IMR-90 (cell line): ENCODE measurements at regions not wholly inside any gene's neighbourhood (a gene's known extent, or its start where the extent isn't known, plus 50 kb on each side); places are given as distances from the start of the nearest gene placed in this dataset.

Experiments
- ATAC-seq: fragments of 200-7000 bp; cut with Tn5 transposase; 2 replicates; pipeline ENCODE4 v1.9.1; 2020; ENCODE audit warnings: low read depth, mild to moderate bottlenecking, moderate library complexity
- BruUV-seq: library from RNA; stranded (reverse); fragments of 400-500 nt; replicated peaks from 2 replicates; lab custom pipeline; 2021; lab: Mats Ljungman, UMichigan
- CTCF ChIA-PET: fragments of 300-600 bp; formaldehyde crosslinking; extraction: SDS; loops from one replicate; lab custom pipeline; 2021; ENCODE audit warnings: antibody characterized with exemption; lab: Yijun Ruan, JAX
- POLR2A ChIA-PET: fragments of 300-600 bp; sonication (Branson Sonifier 250); formaldehyde crosslinking; loops from one replicate; lab custom pipeline; 2022; ENCODE audit warnings: antibody characterized with exemption; ENCODE audit not compliant: unreplicated experiment; lab: Charles Lee
- DNase-seq: peaks from one replicate; pipeline ENCODE4 v3.0.0; 2013
- H2AFZ ChIP-seq: replicated peaks from 2 replicates; pipeline ENCODE3; 2013; ENCODE audit warnings: low read length, mild to moderate bottlenecking; ENCODE audit not compliant: poor library complexity
- H2AK5ac ChIP-seq: 2 replicates; pipeline ENCODE4 v1.6.1; 2013; ENCODE audit warnings: low read depth, low read length, inconsistent platforms
- H2AK9ac ChIP-seq: replicated peaks from 2 replicates; pipeline ENCODE3; 2013; ENCODE audit warnings: mild to moderate bottlenecking, low read depth, low read length, moderate library complexity; ENCODE audit not compliant: poor library complexity
- H2BK120ac ChIP-seq: 2 replicates; pipeline ENCODE4 v1.6.1; 2013; ENCODE audit warnings: low read depth, low read length, inconsistent platforms
- H2BK15ac ChIP-seq: 3 replicates; pipeline ENCODE4 v1.6.1; 2013; ENCODE audit warnings: low read depth, low read length, inconsistent platforms
- H2BK20ac ChIP-seq: 2 replicates; pipeline ENCODE4 v1.6.1; 2013; ENCODE audit warnings: low read depth, mild to moderate bottlenecking, inconsistent platforms, low read length, moderate library complexity
- H2BK5ac ChIP-seq: 2 replicates; pipeline ENCODE4 v1.6.1; 2013; ENCODE audit warnings: mild to moderate bottlenecking, low read depth, low read length, inconsistent platforms; ENCODE audit not compliant: poor library complexity, severe bottlenecking
- H3K14ac ChIP-seq: replicated peaks from 2 replicates; pipeline ENCODE4 v1.6.1; 2013; ENCODE audit warnings: low read depth, low read length, inconsistent platforms
- H3K18ac ChIP-seq: 2 replicates; pipeline ENCODE4 v1.6.1; 2013; ENCODE audit warnings: low read depth, low read length, control low read depth
- H3K23ac ChIP-seq: 2 replicates; pipeline ENCODE4 v1.6.1; 2013; ENCODE audit warnings: low read depth, low read length, inconsistent platforms
- H3K27ac ChIP-seq: 2 replicates; pipeline ENCODE4 v1.5.1; 2013; ENCODE audit warnings: mild to moderate bottlenecking, control low read depth, low read length; ENCODE audit not compliant: insufficient read depth
- H3K27me3 ChIP-seq: 2 replicates; pipeline ENCODE4 v1.6.1; 2013; ENCODE audit warnings: low read length; ENCODE audit not compliant: control insufficient read depth, insufficient read depth
- H3K36me3 ChIP-seq: 2 replicates; pipeline ENCODE4 v1.6.1; 2013; ENCODE audit warnings: low read length, mixed read lengths; ENCODE audit not compliant: control insufficient read depth, insufficient read depth
- H3K4ac ChIP-seq: 2 replicates; pipeline ENCODE4 v1.6.1; 2013; ENCODE audit warnings: low read depth, low read length, inconsistent platforms
- H3K4me1 ChIP-seq: 2 replicates; pipeline ENCODE4 v1.6.1; 2013; ENCODE audit warnings: low read length, mixed read lengths; ENCODE audit not compliant: control insufficient read depth, insufficient read depth
- H3K4me2 ChIP-seq: 2 replicates; pipeline ENCODE4 v1.6.1; 2013; ENCODE audit warnings: low read depth, mild to moderate bottlenecking, control low read depth, low read length, moderate library complexity
- H3K4me3 ChIP-seq: 2 replicates; pipeline ENCODE4 v1.5.1; 2013; ENCODE audit warnings: low read depth, mild to moderate bottlenecking, control low read depth, low read length, moderate library complexity; ENCODE audit not compliant: insufficient read depth
- H3K56ac ChIP-seq: 2 replicates; pipeline ENCODE4 v1.6.1; 2013; ENCODE audit warnings: low read length, inconsistent platforms; ENCODE audit not compliant: insufficient read depth; ENCODE audit errors: extremely low read depth
- H3K79me1 ChIP-seq, 2 experiments: 2 replicates each; pipeline ENCODE4 v1.6.1; 2013; ENCODE audit warnings: low read length in 2 of 2, inconsistent platforms in 1 of 2, low read depth in 1 of 2
- H3K9ac ChIP-seq: 2 replicates; pipeline ENCODE4 v1.6.1; 2013; ENCODE audit warnings: low read depth, low read length, control low read depth
- H3K9me1 ChIP-seq: 2 replicates; pipeline ENCODE4 v1.6.1; 2013; ENCODE audit warnings: low read length, inconsistent platforms; ENCODE audit not compliant: insufficient read depth
- H3K9me3 ChIP-seq: 2 replicates; pipeline ENCODE4 v1.6.1; 2013; ENCODE audit warnings: low read length; ENCODE audit not compliant: control insufficient read depth, insufficient read depth
- H4K20me1 ChIP-seq: 2 replicates; pipeline ENCODE4 v1.6.1; 2013; ENCODE audit warnings: low read length, inconsistent platforms; ENCODE audit not compliant: insufficient read depth
- H4K5ac ChIP-seq: 2 replicates; pipeline ENCODE4 v1.6.1; 2013; ENCODE audit warnings: mild to moderate bottlenecking, low read depth, low read length, control low read depth
- H4K8ac ChIP-seq, 2 experiments: 2 replicates each; pipeline ENCODE4 v1.6.1; 2013; ENCODE audit warnings: low read depth in 2 of 2, low read length in 2 of 2, control low read depth in 1 of 2, inconsistent platforms in 1 of 2
- H4K91ac ChIP-seq: 2 replicates; pipeline ENCODE4 v1.6.1; 2013; ENCODE audit warnings: low read depth, low read length, inconsistent platforms; ENCODE audit not compliant: insufficient read depth
- MAZ ChIP-seq: IDR thresholded peaks from 2 replicates; pipeline ENCODE4 v1.6.1; 2012; ENCODE audit warnings: low read depth, mild to moderate bottlenecking, low read length, improper control_type of control experiment, moderate library complexity, borderline replicate concordance
- MXI1 ChIP-seq: IDR thresholded peaks from 2 replicates; pipeline ENCODE4 v1.6.1; 2012; ENCODE audit warnings: low read depth, mild to moderate bottlenecking, low read length, moderate library complexity, borderline replicate concordance
- RCOR1 ChIP-seq: IDR thresholded peaks from 2 replicates; pipeline ENCODE4 v1.6.1; 2012; ENCODE audit warnings: mild to moderate bottlenecking, low read length, improper control_type of control experiment; ENCODE audit not compliant: insufficient replicate concordance
- RFX5 ChIP-seq: IDR thresholded peaks from 2 replicates; pipeline ENCODE4 v1.8.0; 2012; ENCODE audit warnings: low read depth, mild to moderate bottlenecking, low read length, moderate library complexity
- WGBS, 2 experiments: methylation state at CpG; one replicate each; pipeline versions ENCODE4 v1.1.5 to v1.1.7; 2013; ENCODE audit warnings: missing lambda C conversion rate in 2 of 2; ENCODE audit not compliant: insufficient read length in 1 of 2; ENCODE audit errors: extremely low coverage in 2 of 2; 5-methylcytosine and 5-hydroxymethylcytosine counted together
- dilution Hi-C: fragments of 300-500 bp; cut with HindIII; formaldehyde crosslinking; loops from one replicate; pipeline ENCODE4 v1.14.3; 2018; ENCODE audit warnings: low sequenced_read_pairs; ENCODE audit not compliant: unreplicated experiment
- in situ Hi-C: fragments of 300-500 bp; cut with MboI; formaldehyde crosslinking; loops from 3 replicates; pipeline ENCODE4 v1.14.3; 2019; ENCODE audit warnings: low sequenced_read_pairs, inconsistent platforms, mixed read lengths
- intact Hi-C: fragments of 100-400 bp; cut with micrococcal nuclease; formaldehyde crosslinking; loops from 2 replicates; pipeline ENCODE4 v1.10.0; 2022
- TF ChIP-seq, protein P1 (sequence below): fragments of 150-350 bp; IDR thresholded peaks from 2 replicates; pipeline ENCODE4 v1.6.1; 2017; ENCODE audit warnings: mild to moderate bottlenecking, antibody characterized with exemption, low read length, low read depth

DNA sequence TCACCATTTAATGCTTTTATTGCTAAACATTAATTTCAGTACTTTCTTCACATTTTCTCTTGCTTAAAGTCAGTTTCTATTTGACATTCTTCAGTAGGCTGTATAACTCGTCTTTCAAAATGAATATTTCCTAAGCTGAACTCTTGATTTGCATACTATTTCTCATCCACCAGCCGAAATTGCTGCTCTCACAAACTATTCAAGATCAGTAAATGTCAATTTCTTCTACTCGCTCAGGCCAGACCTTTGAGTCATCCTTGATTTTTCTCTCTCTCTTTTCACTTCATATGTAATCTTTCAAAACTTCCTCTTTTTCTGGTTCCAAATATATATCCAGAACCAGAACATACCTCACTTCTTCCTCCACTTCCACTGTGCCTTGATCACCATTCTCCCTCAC lies 990.0 kb downstream of the KCNT2 start:
- in situ Hi-C loops, result no loop called here
- no peaks in the 10 kb centered on the region for H4K20me1 ChIP-seq
- no peak overlapping the region for H4K91ac ChIP-seq
- H3K27ac ChIP-seq, result no peak overlapping the region
- CTCF ChIA-PET, result no interaction called here
- no peak overlapping the region for H3K14ac ChIP-seq
- no peaks in the 10 kb centered on the region for H3K36me3 ChIP-seq
- H2AFZ ChIP-seq, result no peak overlapping the region
- no peak for TF ChIP-seq RCOR1
- TF ChIP-seq, protein P1, sequence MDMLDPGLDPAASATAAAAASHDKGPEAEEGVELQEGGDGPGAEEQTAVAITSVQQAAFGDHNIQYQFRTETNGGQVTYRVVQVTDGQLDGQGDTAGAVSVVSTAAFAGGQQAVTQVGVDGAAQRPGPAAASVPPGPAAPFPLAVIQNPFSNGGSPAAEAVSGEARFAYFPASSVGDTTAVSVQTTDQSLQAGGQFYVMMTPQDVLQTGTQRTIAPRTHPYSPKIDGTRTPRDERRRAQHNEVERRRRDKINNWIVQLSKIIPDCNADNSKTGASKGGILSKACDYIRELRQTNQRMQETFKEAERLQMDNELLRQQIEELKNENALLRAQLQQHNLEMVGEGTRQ, result no peak
- TF ChIP-seq RFX5, result no peak
- no peak for TF ChIP-seq MAZ
- no peak for TF ChIP-seq MXI1
- no peak overlapping the region for H2AK9ac ChIP-seq
- POLR2A ChIA-PET, result no interaction called here
- H3K4me1 ChIP-seq, result no peaks in the 10 kb centered on the region
- ATAC-seq (no peak), DNase-seq (no peak)
- H3K9ac ChIP-seq, result no peak overlapping the region
- no peak overlapping the region for H4K5ac ChIP-seq
- H3K23ac ChIP-seq, result no peak overlapping the region
- no peak overlapping the region for H3K56ac ChIP-seq
- H2BK5ac ChIP-seq, result no peak overlapping the region
- no peak overlapping the region for H3K4me2 ChIP-seq
- H3K18ac ChIP-seq, result no peak overlapping the region
- no peak overlapping the region for H3K4ac ChIP-seq
- intact Hi-C loops, result no loop called here
- BruUV-seq, result no TSS peak
- H3K27me3 ChIP-seq, result no peaks in the 10 kb centered on the region
- no peak overlapping the region for H2AK5ac ChIP-seq
- no peak overlapping the region for H2BK15ac ChIP-seq
- no peak overlapping the region for H3K4me3 ChIP-seq
- 85% methylated on average over 2 of the region's 3 CpGs; no CpG with 5 or more reads in 1 of the 2 experiments for WGBS, 2 experiments
- dilution Hi-C loops, result no loop called here
- no peaks in the 10 kb centered on the region for H3K79me1 ChIP-seq
- H2BK20ac ChIP-seq, result no peak overlapping the region
- H3K9me1 ChIP-seq, result no peaks in the 10 kb centered on the region
- H3K9me3 ChIP-seq, result no peaks in the 10 kb centered on the region
- H2BK120ac ChIP-seq, result no peak overlapping the region
- H4K8ac ChIP-seq, result no peak overlapping the region
